Stimulated activated naive CD8-positive, alpha-beta T cell treated with anti-CD3 and anti-CD28 coated beads, Interleukin-15, Interleukin-2, amounts not matched to agents 100 ng/mL and 50 ng/mL, for 24 hours (primary cell): ENCODE measurements at regions not wholly inside any gene's neighbourhood (a gene's known extent, or its start where the extent isn't known, plus 50 kb on each side); places are given as distances from the start of the nearest gene placed in this dataset.
"Not testable (repeated sequence)": the region's sequence is repeated elsewhere in the genome, so short reads cannot be mapped to it uniquely, and the experiment has no call there.

ENCODE experiments used
- H3K27ac Mint-ChIP-seq: one replicate; pipeline ENCODE4 v1.8.0; 2021; ENCODE audit warnings: mild to moderate bottlenecking, mixed read lengths
- H3K27me3 Mint-ChIP-seq: one replicate; pipeline ENCODE4 v1.8.0; 2021; ENCODE audit warnings: mixed read lengths
- H3K36me3 Mint-ChIP-seq: one replicate; pipeline ENCODE4 v1.8.0; 2021; ENCODE audit warnings: low read depth, mixed read lengths
- H3K4me1 Mint-ChIP-seq: one replicate; pipeline ENCODE4 v1.8.0; 2021; ENCODE audit warnings: low read depth, mixed read lengths
- H3K4me3 Mint-ChIP-seq: one replicate; pipeline ENCODE4 v1.8.0; 2021; ENCODE audit warnings: mild to moderate bottlenecking, mixed read lengths
- H3K9me3 Mint-ChIP-seq: one replicate; pipeline ENCODE4 v1.8.0; 2021; ENCODE audit warnings: mixed read lengths

GRCh38 chr13:38283346-38283745, 66.3 kb upstream of the UFM1 start:
- H3K27ac Mint-ChIP-seq, result no peak overlapping the region
- H3K4me1 Mint-ChIP-seq, result no peaks in the 10 kb centered on the region
- H3K9me3 Mint-ChIP-seq, result peaks cover 26% of the 10 kb centered on the region
- no peak overlapping the region for H3K4me3 Mint-ChIP-seq
- H3K36me3 Mint-ChIP-seq, result no peaks in the 10 kb centered on the region
- H3K27me3 Mint-ChIP-seq, result no peaks in the 10 kb centered on the region

- Mint-ChIP-seq H3K27ac (no peak overlapping the region), H3K27me3 (no peaks in the 10 kb centered on the region), H3K9me3 (peaks cover 29% of the 10 kb centered on the region), H3K36me3 (no peaks in the 10 kb centered on the region), H3K4me1 (no peaks in the 10 kb centered on the region), H3K4me3 (no peak overlapping the region)
Observed at GRCh38 chr13:38265132-38265497, 84.5 kb upstream of the UFM1 start.

GRCh38 chr13:38264363-38265131, 85.1 kb upstream of the UFM1 start:
- no peaks in the 10 kb centered on the region for H3K36me3 Mint-ChIP-seq
- no peak overlapping the region for H3K27ac Mint-ChIP-seq
- H3K4me1 Mint-ChIP-seq, result no peaks in the 10 kb centered on the region
- no peaks in the 10 kb centered on the region for H3K27me3 Mint-ChIP-seq
- H3K9me3 Mint-ChIP-seq, result peaks cover 29% of the 10 kb centered on the region
- no peak overlapping the region for H3K4me3 Mint-ChIP-seq

GRCh38 chr13:38262211-38262610, 87.4 kb upstream of the UFM1 start:
- H3K4me1 Mint-ChIP-seq, result no peaks in the 10 kb centered on the region
- no peak overlapping the region for H3K4me3 Mint-ChIP-seq
- no peak overlapping the region for H3K27ac Mint-ChIP-seq
- peaks cover 23% of the 10 kb centered on the region for H3K9me3 Mint-ChIP-seq
- H3K36me3 Mint-ChIP-seq, result no peaks in the 10 kb centered on the region
- no peaks in the 10 kb centered on the region for H3K27me3 Mint-ChIP-seq

- Mint-ChIP-seq H3K27ac (no peak overlapping the region), H3K27me3 (peaks cover 3% of the 10 kb centered on the region), H3K36me3 (no peaks in the 10 kb centered on the region), H3K9me3 (peaks cover 3% of the 10 kb centered on the region), H3K4me3 (no peak overlapping the region), H3K4me1 (no peaks in the 10 kb centered on the region)
Observed at GRCh38 chr13:38255600-38255999, 94.1 kb upstream of the UFM1 start.

GRCh38 chr13:38239874-38240273, 109.8 kb upstream of the UFM1 start:
- Mint-ChIP-seq H3K4me1 (no peaks in the 10 kb centered on the region), H3K9me3 (peaks cover 4% of the 10 kb centered on the region), H3K4me3 (no peak overlapping the region), H3K27ac (no peak overlapping the region), H3K27me3 (no peaks in the 10 kb centered on the region), H3K36me3 (no peaks in the 10 kb centered on the region)

GRCh38 chr13:38228322-38228721, 121.3 kb upstream of the UFM1 start:
- H3K36me3 Mint-ChIP-seq, result no peaks in the 10 kb centered on the region

GRCh38 chr13:38226496-38226895, 123.2 kb upstream of the UFM1 start:
- Mint-ChIP-seq H3K27ac (no peak overlapping the region), H3K4me3 (no peak overlapping the region), H3K36me3 (no peaks in the 10 kb centered on the region), H3K27me3 (no peaks in the 10 kb centered on the region), H3K9me3 (peaks cover under 1% of the 10 kb centered on the region), H3K4me1 (no peaks in the 10 kb centered on the region)

More at GRCh38 chr13:38228322-38228721, 121.3 kb upstream of the UFM1 start:
- Mint-ChIP-seq H3K27me3 (no peaks in the 10 kb centered on the region), H3K4me1 (no peaks in the 10 kb centered on the region), H3K9me3 (peaks cover 11% of the 10 kb centered on the region), H3K27ac (no peak overlapping the region), H3K4me3 (no peak overlapping the region)

- peaks cover 12% of the 10 kb centered on the region for H3K9me3 Mint-ChIP-seq
- no peaks in the 10 kb centered on the region for H3K4me1 Mint-ChIP-seq
- H3K27me3 Mint-ChIP-seq, result no peaks in the 10 kb centered on the region
- H3K27ac Mint-ChIP-seq, result no peak overlapping the region
- no peaks in the 10 kb centered on the region for H3K36me3 Mint-ChIP-seq
- H3K4me3 Mint-ChIP-seq, result no peak overlapping the region
Observed at GRCh38 chr13:38223089-38223488, 126.6 kb upstream of the UFM1 start.

- H3K9me3 Mint-ChIP-seq, result peaks cover 12% of the 10 kb centered on the region
- not testable (repeated sequence) for H3K27me3 Mint-ChIP-seq, H3K4me1 Mint-ChIP-seq, H3K36me3 Mint-ChIP-seq, H3K4me3 Mint-ChIP-seq, H3K27ac Mint-ChIP-seq
Observed at GRCh38 chr13:38221120-38221519, 128.5 kb upstream of the UFM1 start.

GRCh38 chr13:38216181-38216580, 133.5 kb upstream of the UFM1 start:
- H3K27me3 Mint-ChIP-seq, result no peaks in the 10 kb centered on the region
- no peaks in the 10 kb centered on the region for H3K36me3 Mint-ChIP-seq
- no peak overlapping the region for H3K4me3 Mint-ChIP-seq
- H3K27ac Mint-ChIP-seq, result no peak overlapping the region
- no peaks in the 10 kb centered on the region for H3K4me1 Mint-ChIP-seq
- H3K9me3 Mint-ChIP-seq, result peaks cover 26% of the 10 kb centered on the region

GRCh38 chr13:38213314-38213713, 136.3 kb upstream of the UFM1 start:
- Mint-ChIP-seq H3K36me3 (no peaks in the 10 kb centered on the region), H3K27ac (no peak overlapping the region), H3K9me3 (peaks cover 22% of the 10 kb centered on the region), H3K4me3 (no peak overlapping the region), H3K4me1 (no peaks in the 10 kb centered on the region), H3K27me3 (no peaks in the 10 kb centered on the region)

- no peak overlapping the region for H3K4me3 Mint-ChIP-seq
- H3K9me3 Mint-ChIP-seq, result peaks cover 28% of the 10 kb centered on the region
- no peaks in the 10 kb centered on the region for H3K27me3 Mint-ChIP-seq
- no peaks in the 10 kb centered on the region for H3K4me1 Mint-ChIP-seq
- no peak overlapping the region for H3K27ac Mint-ChIP-seq
- no peaks in the 10 kb centered on the region for H3K36me3 Mint-ChIP-seq
Observed at GRCh38 chr13:38210928-38211596, 138.6 kb upstream of the UFM1 start.

- no peak overlapping the region for H3K4me3 Mint-ChIP-seq
- no peaks in the 10 kb centered on the region for H3K36me3 Mint-ChIP-seq
Observed at GRCh38 chr13:38204556-38204955, 145.1 kb upstream of the UFM1 start.

GRCh38 chr13:38202740-38203139, 146.9 kb upstream of the UFM1 start:
- Mint-ChIP-seq H3K4me1 (no peaks in the 10 kb centered on the region), H3K36me3 (no peaks in the 10 kb centered on the region), H3K9me3 (peaks cover 3% of the 10 kb centered on the region), H3K27ac (no peak overlapping the region), H3K27me3 (peaks cover 6% of the 10 kb centered on the region), H3K4me3 (no peak overlapping the region)

More at GRCh38 chr13:38204556-38204955, 145.1 kb upstream of the UFM1 start:
- no peak overlapping the region for H3K27ac Mint-ChIP-seq
- H3K4me1 Mint-ChIP-seq, result no peaks in the 10 kb centered on the region
- H3K27me3 Mint-ChIP-seq, result peaks cover 6% of the 10 kb centered on the region
- peaks cover 5% of the 10 kb centered on the region for H3K9me3 Mint-ChIP-seq

- H3K36me3 Mint-ChIP-seq, result no peaks in the 10 kb centered on the region
- H3K27me3 Mint-ChIP-seq, result no peaks in the 10 kb centered on the region
- no peak overlapping the region for H3K27ac Mint-ChIP-seq
- no peaks in the 10 kb centered on the region for H3K9me3 Mint-ChIP-seq
- no peaks in the 10 kb centered on the region for H3K4me1 Mint-ChIP-seq
- no peak overlapping the region for H3K4me3 Mint-ChIP-seq
Observed at GRCh38 chr13:38191016-38191415, 158.6 kb upstream of the UFM1 start.
